KG1 (cell line): ENCODE measurements at regions not wholly inside any gene's neighbourhood (a gene's known extent, or its start where the extent isn't known, plus 50 kb on each side); places are given as distances from the start of the nearest gene placed in this dataset.

Source experiments
- DNase-seq: peaks from one replicate; lab custom pipeline; 2025; lab: John Stamatoyannopoulos, UW

DNA sequence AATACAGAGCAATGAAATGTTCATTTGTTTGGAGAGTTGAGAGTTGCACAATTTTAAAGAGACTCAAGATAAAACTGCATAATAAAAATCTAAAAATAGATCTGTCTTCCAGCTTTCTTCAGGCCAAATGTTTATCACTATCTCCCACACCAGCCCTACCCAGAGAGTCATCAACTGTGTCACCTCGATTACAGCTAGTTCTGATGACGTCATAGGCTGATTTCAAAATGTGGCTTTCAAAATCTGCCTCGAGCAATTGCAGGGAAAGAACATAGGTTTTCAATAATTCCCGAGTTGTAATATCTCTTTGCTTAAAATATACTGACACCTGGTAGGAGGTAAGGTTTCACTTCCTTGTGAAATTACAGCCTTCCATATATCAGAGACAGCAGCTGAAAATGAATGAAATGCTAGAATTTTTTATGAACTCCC, 677.6 kb upstream of the ID2 start:
- no peak for DNase-seq

DNA sequence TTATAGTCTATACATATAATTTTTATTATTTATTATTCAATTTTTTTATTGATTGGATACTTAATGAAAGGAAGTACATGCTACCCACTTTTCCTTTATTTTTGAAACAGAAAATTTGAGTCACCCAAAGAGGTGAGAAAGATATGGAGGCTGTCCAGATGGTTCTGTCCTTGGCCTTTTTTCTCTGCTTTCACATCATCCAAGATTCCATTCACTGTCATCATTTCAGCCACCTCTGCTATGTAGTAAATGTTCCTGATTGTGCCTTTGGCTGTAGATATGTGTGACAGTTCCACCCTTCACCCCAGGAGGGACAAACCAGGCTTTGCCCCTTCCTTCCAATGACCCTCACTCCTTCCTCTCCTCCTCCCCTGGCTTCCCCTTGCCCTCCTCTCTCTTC, 675.7 kb upstream of the ID2 start:
- DNase-seq, result no peak

DNA sequence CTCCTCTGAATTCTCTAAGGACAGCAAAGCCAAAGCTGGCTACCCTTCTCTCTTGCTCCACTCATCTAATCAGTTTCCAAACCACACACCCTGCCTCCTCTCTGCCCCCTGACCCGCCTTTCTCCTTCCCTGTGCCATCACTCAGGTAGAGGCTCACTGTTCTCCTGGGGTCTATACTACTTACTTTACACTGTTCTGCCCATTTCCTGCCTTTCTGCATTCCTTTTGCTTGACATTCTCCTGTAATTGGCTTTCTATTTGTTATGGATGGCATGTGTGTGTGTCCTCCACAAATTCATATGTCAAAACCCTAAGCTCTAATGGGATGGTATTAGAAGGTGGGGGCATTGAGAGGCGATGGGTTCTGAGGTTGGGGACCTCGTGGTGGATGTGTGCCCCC, 675.2 kb upstream of the ID2 start:
- no peak for DNase-seq

DNA sequence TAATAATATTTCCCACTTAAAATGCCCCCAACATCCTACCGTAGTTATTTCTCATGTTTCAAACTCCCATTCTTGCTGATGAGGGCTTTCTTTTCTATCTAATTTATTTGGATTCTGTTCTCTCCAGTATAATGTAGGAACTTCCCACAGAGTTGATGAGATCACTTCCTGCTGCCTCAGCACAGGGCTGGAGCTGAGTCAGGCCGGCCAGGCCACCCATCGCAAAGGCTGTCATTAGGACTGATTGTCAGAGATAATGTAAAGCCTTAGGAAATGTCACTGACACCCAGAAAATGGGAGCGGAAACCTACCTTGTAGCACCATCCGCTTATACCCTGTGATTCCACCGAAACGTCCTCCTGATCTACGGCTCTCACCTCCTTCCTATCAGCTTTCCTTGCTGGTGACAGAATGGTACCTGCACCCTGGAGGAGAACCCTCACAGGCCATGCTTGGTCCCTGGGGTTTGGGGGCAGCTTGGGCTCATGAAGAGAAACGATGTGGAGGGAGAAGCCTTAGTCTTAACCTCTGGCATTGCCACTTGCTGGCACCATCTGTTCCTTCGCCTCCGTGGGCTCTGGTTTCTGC, 672.8 kb upstream of the ID2 start:
- DNase-seq, result no peak

DNA sequence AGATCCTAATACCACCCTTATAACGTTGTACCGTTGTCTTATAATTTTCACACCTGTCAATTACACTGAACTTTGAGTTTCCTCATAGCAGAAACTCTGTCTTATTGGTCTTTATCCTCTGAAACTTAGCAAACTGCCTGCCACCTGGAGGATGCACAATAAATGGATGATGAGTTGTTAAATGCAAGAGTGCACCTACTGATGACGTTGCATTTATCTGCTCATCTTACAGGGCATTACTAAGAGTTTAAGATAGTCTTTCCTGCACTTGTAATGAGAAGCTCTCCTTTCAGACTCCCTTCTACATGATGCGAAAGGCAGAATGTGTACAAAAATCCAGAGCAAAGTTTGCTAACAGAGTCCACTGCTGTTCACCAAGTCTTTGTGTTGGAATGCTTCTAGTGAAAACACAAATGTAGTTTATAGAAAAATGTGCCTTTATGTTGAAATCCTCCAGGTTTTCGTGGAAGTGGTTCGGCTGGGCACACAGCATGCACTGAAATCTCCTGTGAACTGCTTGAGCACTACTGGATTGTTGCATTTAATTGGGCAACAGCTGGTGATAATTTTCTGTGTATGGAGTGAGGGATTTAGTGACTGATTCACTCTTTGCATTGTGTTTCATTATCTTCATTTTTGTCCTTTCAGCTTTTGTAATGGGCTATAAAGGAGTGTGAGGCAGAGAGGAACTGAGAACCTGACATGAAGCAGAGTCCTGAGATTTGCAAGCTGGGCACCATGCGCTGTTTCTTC, 665.8 kb upstream of the ID2 start:
- no peak for DNase-seq

DNA sequence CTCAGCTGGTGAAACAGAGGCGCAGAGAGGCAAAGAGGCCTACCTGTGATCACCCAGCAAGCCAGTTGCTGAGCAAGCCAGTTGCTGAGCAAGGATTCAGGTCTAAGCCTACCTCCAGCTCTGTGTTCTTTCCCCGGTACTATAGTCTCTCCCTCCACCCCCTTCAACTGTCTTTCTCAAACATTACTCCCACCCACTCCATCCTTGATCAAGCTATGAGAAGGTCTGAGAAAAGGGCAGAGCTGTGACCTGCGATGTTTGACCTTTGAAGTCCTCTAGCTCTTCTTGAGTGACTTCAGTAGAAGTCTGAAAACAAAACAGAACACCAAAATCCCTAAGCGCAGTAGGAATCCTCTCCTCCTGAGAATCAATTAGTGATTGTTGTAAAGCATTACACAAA, 665.2 kb upstream of the ID2 start:
- no peak for DNase-seq

DNA sequence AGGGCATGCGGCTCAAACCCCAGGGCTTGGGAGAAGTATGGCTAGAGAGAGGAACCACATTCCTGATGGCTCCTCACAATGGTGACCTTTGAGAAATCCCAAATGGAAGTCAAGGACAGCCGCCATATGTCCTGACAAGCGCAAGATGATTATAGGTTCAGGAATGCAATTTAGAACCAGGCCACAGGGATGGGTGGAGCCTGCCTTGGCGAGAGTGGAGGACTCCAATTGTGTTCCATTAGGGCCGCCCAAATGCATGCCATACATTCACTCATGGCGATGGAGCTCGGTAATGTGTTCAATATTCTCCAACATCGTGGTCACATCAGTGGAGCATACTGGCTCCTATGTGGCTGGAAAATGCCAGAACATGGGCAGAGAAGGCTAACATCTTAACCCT, 662.9 kb upstream of the ID2 start:
- DNase-seq, result no peak

DNA sequence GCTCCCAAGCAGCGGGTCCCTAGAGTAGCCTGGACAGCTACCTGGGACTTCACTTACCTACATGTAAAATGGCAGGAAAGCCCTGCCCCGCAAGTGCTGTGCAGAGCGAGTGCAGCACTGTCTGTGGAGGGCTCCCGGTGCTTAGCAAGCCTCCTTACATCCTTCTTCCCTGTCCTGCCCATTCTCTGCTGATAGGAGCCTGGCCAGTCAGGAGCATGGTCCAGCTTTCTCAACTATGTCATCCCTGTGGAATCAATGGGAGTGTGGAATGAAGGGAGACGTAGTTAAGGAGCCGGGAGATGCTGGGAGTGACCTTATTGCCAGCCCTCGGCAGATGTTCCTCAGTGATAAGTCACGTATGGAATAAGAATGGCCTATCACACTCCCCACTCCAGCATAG, 661.9 kb upstream of the ID2 start:
- DNase-seq, result no peak

DNA sequence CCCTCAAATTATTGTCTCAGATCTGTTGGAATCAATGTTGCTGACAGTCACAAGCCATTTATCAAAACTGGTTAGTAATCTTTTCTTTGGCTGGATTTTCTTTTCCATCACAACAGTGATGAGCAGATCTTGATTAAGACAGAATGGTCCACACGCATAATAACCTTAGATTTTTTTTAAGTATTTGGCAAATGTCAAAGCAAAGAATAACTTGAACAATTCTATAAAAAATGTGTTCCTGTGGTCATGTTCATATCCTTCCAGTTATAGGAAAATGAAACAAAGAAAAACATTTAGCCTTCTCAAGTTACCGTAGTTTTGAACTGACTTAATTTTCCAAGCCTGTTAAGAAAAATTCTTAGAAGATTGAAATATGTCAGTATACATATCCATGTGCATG, 659.9 kb upstream of the ID2 start:
- no peak for DNase-seq

DNA sequence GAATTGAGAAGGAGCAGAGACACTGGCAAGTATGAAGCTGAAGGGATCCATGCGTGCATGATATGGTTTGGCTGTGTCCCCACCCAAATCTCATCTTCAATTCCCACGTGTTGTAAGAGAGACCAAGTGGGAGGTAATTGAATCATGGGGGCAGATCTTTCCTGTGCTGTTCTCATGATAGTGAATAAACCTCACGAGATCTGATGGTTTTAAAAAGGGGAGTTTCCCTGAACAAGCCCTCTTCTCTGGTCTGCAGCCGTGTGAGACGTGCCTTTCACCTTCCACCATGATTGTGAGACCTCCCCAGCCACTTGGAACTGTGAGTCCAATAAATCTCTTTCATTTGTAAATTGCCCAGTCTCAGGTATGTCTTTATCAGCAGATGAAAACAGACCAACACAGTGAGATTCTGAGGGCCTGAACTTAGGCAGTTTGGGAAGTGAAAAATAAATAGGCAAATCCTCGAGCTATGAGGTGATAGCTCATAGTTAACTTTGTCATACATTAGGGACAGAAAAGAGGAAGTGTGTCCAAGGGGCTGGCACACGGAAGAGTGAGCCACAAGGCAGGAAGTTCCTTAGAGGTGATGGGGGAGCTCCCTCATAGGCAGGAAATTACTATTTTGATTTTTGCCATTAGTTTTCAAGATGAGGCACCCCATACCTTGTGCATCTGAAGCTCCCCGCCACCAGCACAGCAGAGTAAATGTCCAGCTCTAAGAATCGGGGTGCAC, 658.8 kb upstream of the ID2 start:
- no peak for DNase-seq

DNA sequence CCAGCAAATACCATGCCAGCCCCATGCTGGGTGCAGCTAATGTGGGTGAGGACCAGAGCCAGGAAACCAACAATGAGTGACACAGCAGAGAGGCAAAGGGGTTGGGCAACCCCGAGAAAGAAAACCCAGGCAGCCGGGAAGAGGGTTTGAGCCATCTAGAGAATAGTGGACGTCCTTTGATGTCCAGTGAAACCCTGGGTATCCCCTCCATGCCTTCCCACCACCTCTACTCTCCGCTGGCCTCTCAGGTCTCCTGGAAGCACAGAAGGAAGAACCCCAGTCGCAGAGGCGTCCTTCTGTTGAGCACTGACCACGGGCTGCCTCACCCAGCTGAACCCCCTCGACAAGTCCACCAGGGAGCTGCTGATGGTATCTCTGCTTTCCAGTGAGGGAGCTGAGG, 657.4 kb upstream of the ID2 start:
- DNase-seq, result no peak

DNA sequence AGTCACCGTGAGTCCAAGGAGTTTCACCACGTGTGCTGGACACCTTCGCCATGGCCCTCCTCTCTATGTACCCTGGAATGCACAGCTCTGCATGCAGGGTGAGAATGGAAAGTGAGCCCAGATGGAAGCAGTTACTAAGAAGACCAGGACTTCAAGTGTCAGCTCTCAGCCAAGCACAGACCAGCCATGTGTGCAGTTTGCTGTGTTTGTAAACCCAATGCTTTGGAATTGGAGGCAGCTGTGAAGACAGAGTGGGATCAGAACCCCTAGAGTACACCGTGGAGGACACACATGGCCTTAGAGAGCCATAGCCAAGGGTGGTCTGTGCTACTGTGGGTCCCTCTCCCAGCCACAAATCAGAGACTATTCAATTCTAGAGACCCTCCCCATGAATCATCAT, 655.5 kb upstream of the ID2 start:
- DNase-seq, result no peak

DNA sequence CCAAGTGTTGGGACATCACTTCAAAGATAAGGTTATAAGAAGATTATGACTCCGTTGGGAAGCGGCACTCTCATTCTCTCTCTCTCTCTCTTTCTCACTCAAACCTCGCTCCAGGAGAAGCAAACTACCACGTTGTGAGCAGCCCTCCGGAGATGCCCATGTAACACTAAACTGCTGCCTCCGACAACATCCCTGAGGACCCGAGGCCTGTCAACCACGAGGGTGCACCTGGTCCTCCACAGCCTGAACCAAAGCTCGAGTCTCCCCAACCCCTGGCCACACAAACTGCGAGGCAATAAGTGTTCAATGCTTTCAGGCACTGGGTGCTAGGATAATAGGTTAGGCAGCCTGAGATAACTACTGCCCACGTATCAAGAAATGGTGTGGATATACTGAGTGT, 654.5 kb upstream of the ID2 start:
- no peak for DNase-seq

DNA sequence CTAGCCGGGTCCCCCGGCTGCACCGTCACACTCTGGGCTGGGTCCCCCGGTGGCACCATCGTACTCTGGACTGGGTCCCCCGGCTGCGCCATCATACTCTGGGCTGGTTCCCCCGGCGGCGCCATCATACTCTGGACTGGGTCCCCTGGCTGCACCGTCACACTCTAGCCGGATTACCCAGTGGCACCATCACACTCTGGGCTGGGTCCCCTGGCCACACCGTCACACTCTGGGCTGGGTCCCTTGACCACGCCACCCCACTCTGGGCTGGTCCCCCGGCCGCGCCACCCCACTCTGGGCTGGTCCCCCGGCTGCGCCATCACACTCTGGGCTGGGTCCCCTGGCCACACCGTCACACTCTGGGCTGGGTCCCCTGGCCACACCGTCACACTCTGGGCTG, 653.8 kb upstream of the ID2 start:
- no peak for DNase-seq

DNA sequence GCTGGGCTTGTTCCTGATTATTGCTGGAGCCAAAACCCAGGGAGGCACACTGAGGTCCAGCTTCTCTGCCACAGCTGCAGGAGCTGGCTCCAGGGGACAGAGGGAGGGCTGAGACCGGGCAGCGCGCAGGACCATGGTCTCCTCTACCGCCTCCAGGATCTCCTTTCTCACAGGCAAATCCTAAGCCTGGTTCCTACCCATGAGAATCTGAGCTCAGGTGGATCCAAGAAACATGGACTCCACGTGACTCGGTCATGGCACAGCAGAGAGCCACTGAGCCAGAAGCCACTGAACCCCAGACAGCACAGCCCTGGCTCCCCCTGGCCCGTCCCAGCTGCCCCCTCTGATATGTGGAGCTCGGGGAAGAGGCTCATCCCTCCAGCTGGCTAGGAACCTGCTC, 653.4 kb upstream of the ID2 start:
- DNase-seq, result no peak

DNA sequence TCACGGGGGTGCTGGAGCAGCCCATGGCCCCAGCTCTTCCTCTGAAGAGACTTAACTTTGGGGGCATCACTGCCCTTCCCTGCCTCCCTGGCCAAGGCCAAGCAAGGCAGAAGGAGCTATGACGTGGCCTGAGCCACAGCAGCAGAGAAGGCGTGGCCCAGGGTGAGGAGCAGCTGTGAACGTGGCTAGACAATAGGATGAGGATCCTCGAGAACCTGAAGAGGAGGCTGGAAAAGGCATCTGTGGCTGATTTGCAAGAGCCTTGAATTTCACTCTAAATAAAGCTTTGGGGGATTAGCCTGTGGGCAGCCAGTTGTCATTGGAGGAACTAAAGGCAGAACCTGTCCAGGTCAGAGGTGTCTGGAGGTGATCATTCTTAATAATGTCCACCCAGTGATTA, 652.9 kb upstream of the ID2 start:
- no peak for DNase-seq

DNA sequence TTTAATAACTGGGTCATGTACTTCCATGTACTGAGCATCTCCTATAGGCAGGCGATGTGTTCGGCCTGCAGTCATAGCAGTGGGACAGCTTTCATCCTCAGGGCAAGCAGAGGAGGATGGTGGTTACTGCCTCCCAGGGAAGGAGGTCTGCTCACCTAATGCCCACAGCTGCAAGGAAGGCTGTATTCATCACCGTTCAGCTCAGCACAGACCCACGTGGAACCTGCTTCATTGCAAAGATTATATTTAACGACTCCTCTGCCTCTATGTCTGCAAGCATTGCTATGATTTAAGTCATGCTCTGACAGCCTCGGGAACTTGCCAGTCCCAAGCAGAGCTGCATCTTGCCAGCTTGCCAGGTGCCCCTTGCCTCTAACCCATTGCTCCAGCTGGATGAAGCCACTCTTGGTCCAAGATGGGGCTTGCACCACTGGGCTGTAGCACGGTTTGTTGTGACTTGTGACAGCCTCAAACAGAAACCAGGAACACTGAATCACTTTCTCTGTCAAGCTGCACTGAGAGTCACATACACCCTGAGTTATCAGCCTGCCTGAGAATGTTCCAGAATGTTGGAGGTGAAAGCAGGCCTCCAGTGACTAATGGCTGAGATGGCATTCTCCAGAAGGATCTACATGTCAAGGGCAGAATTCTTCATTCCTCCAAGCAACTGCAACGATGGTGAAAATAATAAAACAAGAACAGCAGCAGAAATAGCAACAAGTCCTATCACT, 651.1 kb upstream of the ID2 start:
- DNase-seq, result no peak

DNA sequence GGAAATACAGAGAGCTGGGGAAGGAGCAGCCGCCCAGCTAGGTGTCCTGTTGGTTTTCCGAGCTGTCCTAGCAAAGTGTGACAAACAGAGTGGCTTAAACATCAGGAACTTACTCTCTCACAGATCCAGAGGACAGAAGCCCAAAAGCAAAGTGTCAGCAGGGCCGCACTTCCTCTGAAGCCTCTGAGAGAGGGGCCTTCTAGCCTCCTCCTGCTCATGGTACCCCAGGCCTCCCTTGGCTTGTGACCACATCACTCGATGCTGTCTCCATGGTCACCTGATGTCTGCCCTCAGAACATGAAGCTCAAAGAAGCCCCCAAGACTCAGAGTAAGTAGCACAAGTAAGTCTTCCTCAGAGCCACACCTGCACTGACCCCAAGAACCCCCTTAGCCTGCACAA, 650.5 kb upstream of the ID2 start:
- no peak for DNase-seq

DNA sequence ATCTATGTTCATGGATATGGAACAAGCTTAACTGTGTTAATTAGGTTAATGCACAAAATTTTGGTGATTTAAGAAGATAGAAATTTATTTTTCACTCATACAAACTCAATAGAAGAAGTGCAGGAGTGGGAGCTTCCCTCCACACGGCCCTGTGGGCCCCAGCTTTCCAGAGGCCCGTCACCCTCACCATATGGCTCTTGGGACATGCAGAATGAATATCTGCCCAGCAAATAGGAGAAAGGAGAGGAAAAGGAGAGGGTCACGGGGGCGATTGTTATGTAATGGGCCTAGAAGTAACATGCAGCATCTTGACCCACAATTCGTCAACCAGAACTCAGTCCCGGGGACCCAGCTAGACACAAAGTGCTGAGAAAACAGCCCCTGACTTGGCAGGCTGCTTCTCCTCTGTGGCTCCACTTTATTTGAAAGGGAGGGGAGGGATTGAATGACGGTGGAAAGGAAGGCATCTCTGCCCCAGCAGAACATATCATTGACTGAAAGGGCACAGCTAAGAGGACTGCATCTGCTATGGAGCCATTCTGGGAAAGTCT, 648.2 kb upstream of the ID2 start:
- DNase-seq, result no peak

DNA sequence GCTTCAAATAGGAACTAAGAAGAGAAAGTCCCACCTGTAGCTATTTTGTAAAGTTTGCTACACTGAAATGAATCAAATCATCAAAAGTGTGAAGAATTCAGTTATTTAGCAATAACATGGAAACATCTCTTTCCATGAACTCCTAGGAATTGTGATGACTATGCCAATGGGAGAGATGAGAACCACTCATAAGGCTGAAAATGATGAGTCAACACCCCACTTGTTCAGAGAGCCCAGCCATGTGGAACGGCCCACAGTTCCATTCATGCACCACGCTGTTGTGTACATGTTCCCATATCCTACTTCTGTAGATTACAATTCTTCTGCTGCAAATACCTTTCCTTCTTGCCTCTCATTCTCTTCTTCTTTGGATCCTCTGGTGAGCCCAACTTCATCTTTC, 645.5 kb upstream of the ID2 start:
- DNase-seq, result no peak

DNA sequence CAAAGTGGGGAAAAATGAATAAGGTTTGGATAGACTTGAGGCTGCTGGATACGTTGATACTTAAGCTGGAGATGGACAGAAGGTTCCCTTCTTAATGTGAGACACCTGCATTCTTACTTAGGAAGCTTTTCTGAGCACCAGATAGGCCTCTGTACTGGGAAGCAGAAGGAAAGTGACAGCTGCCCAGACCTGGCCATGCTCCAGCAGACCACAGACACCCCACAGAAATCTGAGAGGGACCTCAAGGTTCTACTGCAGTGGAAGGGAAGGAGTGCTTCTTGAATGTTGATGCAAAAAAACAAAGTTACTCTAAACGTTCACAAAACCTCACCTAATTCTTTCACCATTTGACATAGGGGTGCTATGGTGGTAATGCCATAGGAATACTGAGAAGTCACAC, 642.1 kb upstream of the ID2 start:
- DNase-seq, result no peak

DNA sequence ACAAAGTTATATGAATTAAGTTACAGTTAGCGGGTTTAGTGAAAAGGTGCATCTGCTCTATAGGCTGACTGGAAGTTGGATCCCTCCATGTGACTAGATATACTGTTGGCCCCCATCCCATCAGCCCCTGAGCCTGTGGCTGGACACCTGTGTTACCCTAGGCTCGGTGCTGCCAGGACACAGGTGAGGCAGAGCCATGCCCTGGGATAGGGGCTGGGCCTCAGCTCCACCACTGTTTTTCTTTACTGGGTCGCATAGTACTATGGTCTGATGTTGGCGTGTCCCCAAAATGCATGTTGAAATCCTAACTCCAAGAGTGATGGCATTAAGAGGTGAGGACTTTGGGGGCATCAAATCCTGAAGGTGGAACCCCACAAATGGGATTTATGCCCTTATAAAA, 638.6 kb upstream of the ID2 start:
- no peak for DNase-seq
